IMR-90 (cell line): ENCODE measurements at regions not wholly inside any gene's neighbourhood (a gene's known extent, or its start where the extent isn't known, plus 50 kb on each side); places are given as distances from the start of the nearest gene placed in this dataset.

ENCODE experiments used
- ATAC-seq: fragments of 200-7000 bp; cut with Tn5 transposase; 2 replicates; pipeline ENCODE4 v1.9.1; 2020; ENCODE audit warnings: low read depth, mild to moderate bottlenecking, moderate library complexity
- BruUV-seq: library from RNA; stranded (reverse); fragments of 400-500 nt; replicated peaks from 2 replicates; lab custom pipeline; 2021; lab: Mats Ljungman, UMichigan
- CTCF ChIA-PET: fragments of 300-600 bp; formaldehyde crosslinking; extraction: SDS; loops from one replicate; lab custom pipeline; 2021; ENCODE audit warnings: antibody characterized with exemption; lab: Yijun Ruan, JAX
- POLR2A ChIA-PET: fragments of 300-600 bp; sonication (Branson Sonifier 250); formaldehyde crosslinking; loops from one replicate; lab custom pipeline; 2022; ENCODE audit warnings: antibody characterized with exemption; ENCODE audit not compliant: unreplicated experiment; lab: Charles Lee
- DNase-seq: peaks from one replicate; pipeline ENCODE4 v3.0.0; 2013
- H2AFZ ChIP-seq: replicated peaks from 2 replicates; pipeline ENCODE3; 2013; ENCODE audit warnings: low read length, mild to moderate bottlenecking; ENCODE audit not compliant: poor library complexity
- H2AK5ac ChIP-seq: 2 replicates; pipeline ENCODE4 v1.6.1; 2013; ENCODE audit warnings: low read depth, low read length, inconsistent platforms
- H2AK9ac ChIP-seq: replicated peaks from 2 replicates; pipeline ENCODE3; 2013; ENCODE audit warnings: mild to moderate bottlenecking, low read depth, low read length, moderate library complexity; ENCODE audit not compliant: poor library complexity
- H2BK120ac ChIP-seq: 2 replicates; pipeline ENCODE4 v1.6.1; 2013; ENCODE audit warnings: low read depth, low read length, inconsistent platforms
- H2BK15ac ChIP-seq: 3 replicates; pipeline ENCODE4 v1.6.1; 2013; ENCODE audit warnings: low read depth, low read length, inconsistent platforms
- H2BK20ac ChIP-seq: 2 replicates; pipeline ENCODE4 v1.6.1; 2013; ENCODE audit warnings: low read depth, mild to moderate bottlenecking, inconsistent platforms, low read length, moderate library complexity
- H2BK5ac ChIP-seq: 2 replicates; pipeline ENCODE4 v1.6.1; 2013; ENCODE audit warnings: mild to moderate bottlenecking, low read depth, low read length, inconsistent platforms; ENCODE audit not compliant: poor library complexity, severe bottlenecking
- H3K14ac ChIP-seq: replicated peaks from 2 replicates; pipeline ENCODE4 v1.6.1; 2013; ENCODE audit warnings: low read depth, low read length, inconsistent platforms
- H3K18ac ChIP-seq: 2 replicates; pipeline ENCODE4 v1.6.1; 2013; ENCODE audit warnings: low read depth, low read length, control low read depth
- H3K23ac ChIP-seq: 2 replicates; pipeline ENCODE4 v1.6.1; 2013; ENCODE audit warnings: low read depth, low read length, inconsistent platforms
- H3K27ac ChIP-seq: 2 replicates; pipeline ENCODE4 v1.5.1; 2013; ENCODE audit warnings: mild to moderate bottlenecking, control low read depth, low read length; ENCODE audit not compliant: insufficient read depth
- H3K27me3 ChIP-seq: 2 replicates; pipeline ENCODE4 v1.6.1; 2013; ENCODE audit warnings: low read length; ENCODE audit not compliant: control insufficient read depth, insufficient read depth
- H3K36me3 ChIP-seq: 2 replicates; pipeline ENCODE4 v1.6.1; 2013; ENCODE audit warnings: low read length, mixed read lengths; ENCODE audit not compliant: control insufficient read depth, insufficient read depth
- H3K4ac ChIP-seq: 2 replicates; pipeline ENCODE4 v1.6.1; 2013; ENCODE audit warnings: low read depth, low read length, inconsistent platforms
- H3K4me1 ChIP-seq: 2 replicates; pipeline ENCODE4 v1.6.1; 2013; ENCODE audit warnings: low read length, mixed read lengths; ENCODE audit not compliant: control insufficient read depth, insufficient read depth
- H3K4me2 ChIP-seq: 2 replicates; pipeline ENCODE4 v1.6.1; 2013; ENCODE audit warnings: low read depth, mild to moderate bottlenecking, control low read depth, low read length, moderate library complexity
- H3K4me3 ChIP-seq: 2 replicates; pipeline ENCODE4 v1.5.1; 2013; ENCODE audit warnings: low read depth, mild to moderate bottlenecking, control low read depth, low read length, moderate library complexity; ENCODE audit not compliant: insufficient read depth
- H3K56ac ChIP-seq: 2 replicates; pipeline ENCODE4 v1.6.1; 2013; ENCODE audit warnings: low read length, inconsistent platforms; ENCODE audit not compliant: insufficient read depth; ENCODE audit errors: extremely low read depth
- H3K79me1 ChIP-seq, 2 experiments: 2 replicates each; pipeline ENCODE4 v1.6.1; 2013; ENCODE audit warnings: low read length in 2 of 2, inconsistent platforms in 1 of 2, low read depth in 1 of 2
- H3K9ac ChIP-seq: 2 replicates; pipeline ENCODE4 v1.6.1; 2013; ENCODE audit warnings: low read depth, low read length, control low read depth
- H3K9me1 ChIP-seq: 2 replicates; pipeline ENCODE4 v1.6.1; 2013; ENCODE audit warnings: low read length, inconsistent platforms; ENCODE audit not compliant: insufficient read depth
- H3K9me3 ChIP-seq: 2 replicates; pipeline ENCODE4 v1.6.1; 2013; ENCODE audit warnings: low read length; ENCODE audit not compliant: control insufficient read depth, insufficient read depth
- H4K20me1 ChIP-seq: 2 replicates; pipeline ENCODE4 v1.6.1; 2013; ENCODE audit warnings: low read length, inconsistent platforms; ENCODE audit not compliant: insufficient read depth
- H4K5ac ChIP-seq: 2 replicates; pipeline ENCODE4 v1.6.1; 2013; ENCODE audit warnings: mild to moderate bottlenecking, low read depth, low read length, control low read depth
- H4K8ac ChIP-seq, 2 experiments: 2 replicates each; pipeline ENCODE4 v1.6.1; 2013; ENCODE audit warnings: low read depth in 2 of 2, low read length in 2 of 2, control low read depth in 1 of 2, inconsistent platforms in 1 of 2
- H4K91ac ChIP-seq: 2 replicates; pipeline ENCODE4 v1.6.1; 2013; ENCODE audit warnings: low read depth, low read length, inconsistent platforms; ENCODE audit not compliant: insufficient read depth
- BHLHE40 ChIP-seq: fragments of 150-350 bp; IDR thresholded peaks from 2 replicates; pipeline ENCODE4 v1.6.1; 2016; ENCODE audit warnings: mild to moderate bottlenecking, low read depth, low read length
- CEBPB ChIP-seq: IDR thresholded peaks from 2 replicates; pipeline ENCODE4 v1.6.1; 2012; ENCODE audit warnings: low read depth, low read length, improper control_type of control experiment
- CHD1 ChIP-seq: IDR thresholded peaks from 2 replicates; pipeline ENCODE4 v1.6.1; 2012; ENCODE audit warnings: low read depth, low read length, improper control_type of control experiment
- FOS ChIP-seq: fragments of 150-350 bp; IDR thresholded peaks from 2 replicates; pipeline ENCODE4 v1.6.1; 2016; ENCODE audit warnings: low read depth, low read length
- MAFK ChIP-seq: IDR thresholded peaks from 2 replicates; pipeline ENCODE4 v1.6.1; 2012; ENCODE audit warnings: low read depth, low read length, improper control_type of control experiment
- MAZ ChIP-seq: IDR thresholded peaks from 2 replicates; pipeline ENCODE4 v1.6.1; 2012; ENCODE audit warnings: low read depth, mild to moderate bottlenecking, low read length, improper control_type of control experiment, moderate library complexity, borderline replicate concordance
- MXI1 ChIP-seq: IDR thresholded peaks from 2 replicates; pipeline ENCODE4 v1.6.1; 2012; ENCODE audit warnings: low read depth, mild to moderate bottlenecking, low read length, moderate library complexity, borderline replicate concordance
- NFE2L2 ChIP-seq: fragments of 150-350 bp; IDR thresholded peaks from 2 replicates; pipeline ENCODE4 v1.6.1; 2016; ENCODE audit warnings: low read depth, mild to moderate bottlenecking, low read length
- POLR2A ChIP-seq: IDR thresholded peaks from 2 replicates; pipeline ENCODE4 v1.6.1; 2012; ENCODE audit warnings: mild to moderate bottlenecking, low read depth, low read length
- RAD21 ChIP-seq: IDR thresholded peaks from 2 replicates; pipeline ENCODE4 v1.6.1; 2012; ENCODE audit warnings: low read length, improper control_type of control experiment
- RCOR1 ChIP-seq: IDR thresholded peaks from 2 replicates; pipeline ENCODE4 v1.6.1; 2012; ENCODE audit warnings: mild to moderate bottlenecking, low read length, improper control_type of control experiment; ENCODE audit not compliant: insufficient replicate concordance
- RFX5 ChIP-seq: IDR thresholded peaks from 2 replicates; pipeline ENCODE4 v1.8.0; 2012; ENCODE audit warnings: low read depth, mild to moderate bottlenecking, low read length, moderate library complexity
- SMC3 ChIP-seq: fragments of 150-350 bp; IDR thresholded peaks from 2 replicates; pipeline ENCODE4 v1.6.1; 2016; ENCODE audit warnings: low read depth, mild to moderate bottlenecking, antibody characterized with exemption, low read length, moderate library complexity
- WGBS, 2 experiments: methylation state at CpG; one replicate each; pipeline versions ENCODE4 v1.1.5 to v1.1.7; 2013; ENCODE audit warnings: missing lambda C conversion rate in 2 of 2; ENCODE audit not compliant: insufficient read length in 1 of 2; ENCODE audit errors: extremely low coverage in 2 of 2; 5-methylcytosine and 5-hydroxymethylcytosine counted together
- dilution Hi-C: fragments of 300-500 bp; cut with HindIII; formaldehyde crosslinking; loops from one replicate; pipeline ENCODE4 v1.14.3; 2018; ENCODE audit warnings: low sequenced_read_pairs; ENCODE audit not compliant: unreplicated experiment
- in situ Hi-C: fragments of 300-500 bp; cut with MboI; formaldehyde crosslinking; loops from 3 replicates; pipeline ENCODE4 v1.14.3; 2019; ENCODE audit warnings: low sequenced_read_pairs, inconsistent platforms, mixed read lengths
- intact Hi-C: fragments of 100-400 bp; cut with micrococcal nuclease; formaldehyde crosslinking; loops from 2 replicates; pipeline ENCODE4 v1.10.0; 2022
- TF ChIP-seq, protein P1 (sequence below): fragments of 150-350 bp; IDR thresholded peaks from 2 replicates; pipeline ENCODE4 v1.6.1; 2016; ENCODE audit warnings: low read depth, mild to moderate bottlenecking, low read length, moderate library complexity, borderline replicate concordance
- TF ChIP-seq, protein P2 (sequence below): fragments of 150-350 bp; IDR thresholded peaks from 2 replicates; pipeline ENCODE4 v1.6.1; 2017; ENCODE audit warnings: mild to moderate bottlenecking, antibody characterized with exemption, low read length, low read depth
- TF ChIP-seq, protein P3 (sequence below): conservative IDR thresholded peaks from 2 replicates; pipeline ENCODE4 v1.5.1; 2012; ENCODE audit warnings: mild to moderate bottlenecking, low read depth, low read length, improper control_type of control experiment

DNA sequence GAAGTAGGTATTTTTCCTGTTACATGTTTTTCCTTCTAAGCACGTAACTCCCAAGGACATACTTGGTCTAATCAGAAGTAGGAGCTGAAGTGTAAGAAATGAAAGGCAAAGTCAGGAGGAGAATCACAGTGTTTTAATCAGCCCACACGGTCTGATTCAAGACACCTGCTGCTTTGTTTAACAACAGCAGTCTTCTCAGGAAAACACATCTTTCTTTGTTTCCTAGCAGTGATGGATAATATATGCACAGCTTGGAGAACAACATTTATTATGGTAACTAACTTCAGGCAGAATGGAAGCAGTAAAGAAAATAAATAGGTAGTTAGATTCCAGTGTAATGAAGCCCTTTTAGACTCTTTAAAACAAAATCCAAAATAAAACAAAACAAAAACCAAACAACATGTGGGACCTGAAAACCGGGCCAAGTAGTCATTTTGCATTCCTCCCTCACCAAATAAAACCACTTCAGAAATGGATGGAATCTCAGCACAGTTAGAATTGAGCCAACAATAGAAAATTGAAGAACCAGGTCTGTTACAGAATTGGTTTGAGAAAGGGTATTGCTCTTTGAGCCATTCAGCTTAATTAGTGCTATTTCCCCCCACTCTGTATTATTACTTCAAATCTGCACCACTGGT, 61.1 kb upstream of the UGP2 start:
- no TSS peak for BruUV-seq
- Histone ChIP-seq H3K27me3 (no peaks in the 10 kb centered on the region; the same call in none of the 2 replicates), H3K9me3 (no peaks in the 10 kb centered on the region), H4K5ac (no peak overlapping the region), H3K27ac (no peak overlapping the region), H3K18ac (no peak overlapping the region), H3K23ac (no peak overlapping the region), H2AK9ac (no peak overlapping the region), H2AFZ (no peak overlapping the region), H3K79me1 (no peaks in the 10 kb centered on the region), H2AK5ac (no peak overlapping the region), H4K8ac (no peak overlapping the region), H3K14ac (no peak overlapping the region), H4K20me1 (no peaks in the 10 kb centered on the region), H3K4me2 (no peak overlapping the region), H3K56ac (no peak overlapping the region), H2BK20ac (no peak overlapping the region), H3K4me3 (no peak overlapping the region), H3K36me3 (no peaks in the 10 kb centered on the region), H2BK5ac (no peak overlapping the region), H3K4ac (no peak overlapping the region), H3K9ac (no peak overlapping the region), H2BK120ac (no peak overlapping the region), H4K91ac (no peak overlapping the region), H2BK15ac (no peak overlapping the region), H3K9me1 (no peaks in the 10 kb centered on the region), H3K4me1 (no peaks in the 10 kb centered on the region)
- ChIA-PET POLR2A (no interaction called here), CTCF (no interaction called here)
- in situ Hi-C loops, result no loop called here
- DNase-seq (no peak), ATAC-seq (0 out of 2 replicates have a peak, but pooled peaks have one; percentile 32)
- intact Hi-C loops, result no loop called here
- TF ChIP-seq CEBPB (no peak), FOS (no peak), POLR2A (no peak), NFE2L2 (no peak), RCOR1 (no peak), RFX5 (no peak), MXI1 (no peak), BHLHE40 (no peak), SMC3 (no peak), MAZ (no peak), RAD21 (no peak), CHD1 (no peak), MAFK (no peak)
- TF ChIP-seq, protein P1, sequence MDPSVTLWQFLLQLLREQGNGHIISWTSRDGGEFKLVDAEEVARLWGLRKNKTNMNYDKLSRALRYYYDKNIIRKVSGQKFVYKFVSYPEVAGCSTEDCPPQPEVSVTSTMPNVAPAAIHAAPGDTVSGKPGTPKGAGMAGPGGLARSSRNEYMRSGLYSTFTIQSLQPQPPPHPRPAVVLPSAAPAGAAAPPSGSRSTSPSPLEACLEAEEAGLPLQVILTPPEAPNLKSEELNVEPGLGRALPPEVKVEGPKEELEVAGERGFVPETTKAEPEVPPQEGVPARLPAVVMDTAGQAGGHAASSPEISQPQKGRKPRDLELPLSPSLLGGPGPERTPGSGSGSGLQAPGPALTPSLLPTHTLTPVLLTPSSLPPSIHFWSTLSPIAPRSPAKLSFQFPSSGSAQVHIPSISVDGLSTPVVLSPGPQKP, result no peak
- TF ChIP-seq, protein P2, sequence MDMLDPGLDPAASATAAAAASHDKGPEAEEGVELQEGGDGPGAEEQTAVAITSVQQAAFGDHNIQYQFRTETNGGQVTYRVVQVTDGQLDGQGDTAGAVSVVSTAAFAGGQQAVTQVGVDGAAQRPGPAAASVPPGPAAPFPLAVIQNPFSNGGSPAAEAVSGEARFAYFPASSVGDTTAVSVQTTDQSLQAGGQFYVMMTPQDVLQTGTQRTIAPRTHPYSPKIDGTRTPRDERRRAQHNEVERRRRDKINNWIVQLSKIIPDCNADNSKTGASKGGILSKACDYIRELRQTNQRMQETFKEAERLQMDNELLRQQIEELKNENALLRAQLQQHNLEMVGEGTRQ, result no peak
- TF ChIP-seq, protein P3, sequence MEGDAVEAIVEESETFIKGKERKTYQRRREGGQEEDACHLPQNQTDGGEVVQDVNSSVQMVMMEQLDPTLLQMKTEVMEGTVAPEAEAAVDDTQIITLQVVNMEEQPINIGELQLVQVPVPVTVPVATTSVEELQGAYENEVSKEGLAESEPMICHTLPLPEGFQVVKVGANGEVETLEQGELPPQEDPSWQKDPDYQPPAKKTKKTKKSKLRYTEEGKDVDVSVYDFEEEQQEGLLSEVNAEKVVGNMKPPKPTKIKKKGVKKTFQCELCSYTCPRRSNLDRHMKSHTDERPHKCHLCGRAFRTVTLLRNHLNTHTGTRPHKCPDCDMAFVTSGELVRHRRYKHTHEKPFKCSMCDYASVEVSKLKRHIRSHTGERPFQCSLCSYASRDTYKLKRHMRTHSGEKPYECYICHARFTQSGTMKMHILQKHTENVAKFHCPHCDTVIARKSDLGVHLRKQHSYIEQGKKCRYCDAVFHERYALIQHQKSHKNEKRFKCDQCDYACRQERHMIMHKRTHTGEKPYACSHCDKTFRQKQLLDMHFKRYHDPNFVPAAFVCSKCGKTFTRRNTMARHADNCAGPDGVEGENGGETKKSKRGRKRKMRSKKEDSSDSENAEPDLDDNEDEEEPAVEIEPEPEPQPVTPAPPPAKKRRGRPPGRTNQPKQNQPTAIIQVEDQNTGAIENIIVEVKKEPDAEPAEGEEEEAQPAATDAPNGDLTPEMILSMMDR, result no peak
- no CpG with 5 or more reads among the region's 3 CpGs for WGBS, 2 experiments
- dilution Hi-C loops, result no loop called here
